Mesendoderm (in vitro differentiated cells): ENCODE measurements at regions not wholly inside any gene's neighbourhood (a gene's known extent, or its start where the extent isn't known, plus 50 kb on each side); places are given as distances from the start of the nearest gene placed in this dataset.

ENCODE experiments used
- DNase-seq: peaks from one replicate; pipeline ENCODE4 v3.0.0; 2013
- H2AK5ac ChIP-seq: 2 replicates; pipeline ENCODE4 v1.6.1; 2013; ENCODE audit warnings: low read length, inconsistent platforms
- H2BK120ac ChIP-seq: 2 replicates; pipeline ENCODE4 v1.6.1; 2013; ENCODE audit warnings: low read depth, mild to moderate bottlenecking, low read length, moderate library complexity, mixed read lengths
- H2BK15ac ChIP-seq: replicated peaks from 2 replicates; pipeline ENCODE4 v1.6.1; 2013; ENCODE audit warnings: low read depth, mild to moderate bottlenecking, moderate library complexity
- H2BK5ac ChIP-seq: 2 replicates; pipeline ENCODE4 v1.6.1; 2013; ENCODE audit warnings: low read length, inconsistent platforms
- H3K18ac ChIP-seq: 2 replicates; pipeline ENCODE4 v1.6.1; 2013; ENCODE audit warnings: mild to moderate bottlenecking, low read length, mixed read lengths
- H3K23ac ChIP-seq: one replicate; pipeline ENCODE4 v1.6.1; 2013; ENCODE audit warnings: low read length
- H3K27ac ChIP-seq: 2 replicates; pipeline ENCODE4 v1.5.1; 2013; ENCODE audit warnings: low read depth, mild to moderate bottlenecking, inconsistent platforms, low read length, moderate library complexity
- H3K27me3 ChIP-seq: 2 replicates; pipeline ENCODE4 v1.6.1; 2013; ENCODE audit warnings: low read length, control low read depth, mild to moderate bottlenecking, inconsistent platforms; ENCODE audit not compliant: insufficient read depth, poor library complexity
- H3K36me3 ChIP-seq: 2 replicates; pipeline ENCODE4 v1.6.1; 2013; ENCODE audit warnings: low read length, inconsistent platforms; ENCODE audit not compliant: control insufficient read depth, insufficient read depth
- H3K4ac ChIP-seq: one replicate; pipeline ENCODE4 v1.6.1; 2013; ENCODE audit warnings: low read depth, mild to moderate bottlenecking, low read length, moderate library complexity
- H3K4me1 ChIP-seq: 2 replicates; pipeline ENCODE4 v1.6.1; 2013; ENCODE audit warnings: low read depth, low read length, inconsistent platforms; ENCODE audit not compliant: control insufficient read depth
- H3K4me2 ChIP-seq: 2 replicates; pipeline ENCODE4 v1.6.1; 2013; ENCODE audit warnings: low read length
- H3K4me3 ChIP-seq: 2 replicates; pipeline ENCODE4 v1.5.1; 2013; ENCODE audit warnings: mild to moderate bottlenecking, low read length
- H3K56ac ChIP-seq: one replicate; pipeline ENCODE4 v1.6.1; 2013; ENCODE audit warnings: low read length
- H3K79me1 ChIP-seq: 2 replicates; pipeline ENCODE4 v1.6.1; 2013; ENCODE audit warnings: low read length, inconsistent platforms
- H3K79me2 ChIP-seq: 2 replicates; pipeline ENCODE4 v1.6.1; 2013; ENCODE audit warnings: mild to moderate bottlenecking, low read length; ENCODE audit not compliant: control insufficient read depth, insufficient read depth
- H3K9ac ChIP-seq: 2 replicates; pipeline ENCODE4 v1.6.1; 2013; ENCODE audit warnings: low read length, inconsistent platforms
- H4K5ac ChIP-seq: one replicate; pipeline ENCODE4 v1.6.1; 2013; ENCODE audit warnings: low read length
- H4K8ac ChIP-seq: one replicate; pipeline ENCODE4 v1.6.1; 2013; ENCODE audit warnings: low read depth, mild to moderate bottlenecking, control low read depth, low read length, moderate library complexity
- WGBS: extraction: QIAGEN DNeasy Blood & Tissue Kit; methylation state at CpG from one replicate; pipeline ENCODE4 v1.1.7; 2013; ENCODE audit warnings: low lambda C conversion rate, missing lambda C conversion rate; ENCODE audit not compliant: insufficient coverage; ENCODE audit errors: extremely low coverage; 5-methylcytosine and 5-hydroxymethylcytosine counted together

- no peak overlapping the region for H3K23ac ChIP-seq
- H4K5ac ChIP-seq: no peak overlapping the region
- H3K27ac ChIP-seq: no peak overlapping the region
- no peaks in the 10 kb centered on the region for H3K4me1 ChIP-seq
- no CpG with 5 or more reads among the region's 2 CpGs for WGBS
- DNase-seq: no peak
- no peak overlapping the region for H3K18ac ChIP-seq
- H3K27me3 ChIP-seq: no peaks in the 10 kb centered on the region
- H3K36me3 ChIP-seq: no peaks in the 10 kb centered on the region
- H3K4ac ChIP-seq: no peak overlapping the region
- no peaks in the 10 kb centered on the region for H3K79me1 ChIP-seq
- H2BK15ac ChIP-seq: no peak overlapping the region
- no peaks in the 10 kb centered on the region for H3K79me2 ChIP-seq
- no peak overlapping the region for H4K8ac ChIP-seq
- no peak overlapping the region for H3K4me2 ChIP-seq
- no peak overlapping the region for H3K9ac ChIP-seq
- no peak overlapping the region for H3K4me3 ChIP-seq
- H3K56ac ChIP-seq: no peak overlapping the region
- H2AK5ac ChIP-seq: no peak overlapping the region
- no peak overlapping the region for H2BK5ac ChIP-seq
- H2BK120ac ChIP-seq: no peak overlapping the region
These were observed 125.5 kb upstream of the PRKD1 start for GRCh38 chr14:30053103-30053502.

- H3K27me3 ChIP-seq: no peaks in the 10 kb centered on the region
- H3K27ac ChIP-seq: no peak overlapping the region
- H3K4ac ChIP-seq: no peak overlapping the region
- H3K4me3 ChIP-seq: no peak overlapping the region
- no peaks in the 10 kb centered on the region for H3K79me2 ChIP-seq
- no peak for DNase-seq
- no peak overlapping the region for H2BK120ac ChIP-seq
- no peak overlapping the region for H4K5ac ChIP-seq
- no peak overlapping the region for H2BK15ac ChIP-seq
- no peak overlapping the region for H3K56ac ChIP-seq
- no peak overlapping the region for H2BK5ac ChIP-seq
- no peak overlapping the region for H3K9ac ChIP-seq
- H3K4me2 ChIP-seq: no peak overlapping the region
- H3K79me1 ChIP-seq: no peaks in the 10 kb centered on the region
- no peak overlapping the region for H4K8ac ChIP-seq
- H3K18ac ChIP-seq: no peak overlapping the region
- H2AK5ac ChIP-seq: no peak overlapping the region
- no peaks in the 10 kb centered on the region for H3K4me1 ChIP-seq
- H3K36me3 ChIP-seq: no peaks in the 10 kb centered on the region
- no peak overlapping the region for H3K23ac ChIP-seq
These were observed 126.6 kb upstream of the PRKD1 start for GRCh38 chr14:30054201-30054600.

- Histone ChIP-seq H3K56ac (no peak overlapping the region), H3K18ac (no peak overlapping the region), H3K27me3 (no peaks in the 10 kb centered on the region), H3K23ac (no peak overlapping the region), H3K4me2 (no peak overlapping the region), H4K5ac (no peak overlapping the region), H2AK5ac (no peak overlapping the region), H2BK120ac (no peak overlapping the region), H3K27ac (no peak overlapping the region), H2BK15ac (no peak overlapping the region), H4K8ac (no peak overlapping the region), H3K9ac (no peak overlapping the region), H3K36me3 (no peaks in the 10 kb centered on the region), H3K4me3 (no peak overlapping the region), H3K4ac (no peak overlapping the region), H3K4me1 (no peaks in the 10 kb centered on the region), H2BK5ac (no peak overlapping the region), H3K79me2 (no peaks in the 10 kb centered on the region), H3K79me1 (no peaks in the 10 kb centered on the region)
- no CpG with 5 or more reads among the region's 1 CpG for WGBS
- no peak for DNase-seq
These were observed 130.8 kb upstream of the PRKD1 start for GRCh38 chr14:30058401-30058800.

- no peak overlapping the region for H3K9ac ChIP-seq
- no peak overlapping the region for H3K56ac ChIP-seq
- H4K5ac ChIP-seq: no peak overlapping the region
- H2AK5ac ChIP-seq: no peak overlapping the region
- no peak overlapping the region for H3K4me2 ChIP-seq
- no peak for DNase-seq
- H3K4ac ChIP-seq: no peak overlapping the region
- no peak overlapping the region for H3K18ac ChIP-seq
- no peaks in the 10 kb centered on the region for H3K36me3 ChIP-seq
- no peak overlapping the region for H2BK5ac ChIP-seq
- H2BK120ac ChIP-seq: no peak overlapping the region
- no peaks in the 10 kb centered on the region for H3K4me1 ChIP-seq
- H3K79me2 ChIP-seq: no peaks in the 10 kb centered on the region
- no peak overlapping the region for H4K8ac ChIP-seq
- no peak overlapping the region for H3K4me3 ChIP-seq
- no peak overlapping the region for H3K27ac ChIP-seq
- no peaks in the 10 kb centered on the region for H3K27me3 ChIP-seq
- no peak overlapping the region for H3K23ac ChIP-seq
- H2BK15ac ChIP-seq: no peak overlapping the region
- no CpG with 5 or more reads among the region's 2 CpGs for WGBS
- no peaks in the 10 kb centered on the region for H3K79me1 ChIP-seq
These were observed 136.1 kb upstream of the PRKD1 start for GRCh38 chr14:30063746-30064145.

GRCh38 chr14:30064454-30064853 is 136.8 kb upstream of the PRKD1 start:
- no peak overlapping the region for H3K4ac ChIP-seq
- no peak overlapping the region for H3K4me2 ChIP-seq
- no peak overlapping the region for H3K9ac ChIP-seq
- no peak overlapping the region for H4K5ac ChIP-seq
- no peaks in the 10 kb centered on the region for H3K4me1 ChIP-seq
- no peak overlapping the region for H2BK120ac ChIP-seq
- no peak overlapping the region for H4K8ac ChIP-seq
- H3K36me3 ChIP-seq: no peaks in the 10 kb centered on the region
- no peaks in the 10 kb centered on the region for H3K79me1 ChIP-seq
- no peak overlapping the region for H2BK15ac ChIP-seq
- no peak for DNase-seq
- no peak overlapping the region for H2BK5ac ChIP-seq
- H2AK5ac ChIP-seq: no peak overlapping the region
- H3K27ac ChIP-seq: no peak overlapping the region
- H3K4me3 ChIP-seq: no peak overlapping the region
- H3K27me3 ChIP-seq: no peaks in the 10 kb centered on the region
- no peak overlapping the region for H3K56ac ChIP-seq
- H3K18ac ChIP-seq: no peak overlapping the region
- no peaks in the 10 kb centered on the region for H3K79me2 ChIP-seq
- no peak overlapping the region for H3K23ac ChIP-seq

GRCh38 chr14:30069536-30069935 is 141.9 kb upstream of the PRKD1 start:
- Histone ChIP-seq H4K5ac (no peak overlapping the region), H4K8ac (no peak overlapping the region), H2BK5ac (no peak overlapping the region), H2BK120ac (no peak overlapping the region), H3K4ac (no peak overlapping the region), H3K18ac (no peak overlapping the region), H3K4me3 (no peak overlapping the region), H3K27me3 (no peaks in the 10 kb centered on the region), H3K4me2 (no peak overlapping the region), H3K36me3 (no peaks in the 10 kb centered on the region), H3K27ac (no peak overlapping the region), H2BK15ac (no peak overlapping the region), H3K79me1 (no peaks in the 10 kb centered on the region), H3K23ac (no peak overlapping the region), H3K79me2 (no peaks in the 10 kb centered on the region), H3K9ac (no peak overlapping the region), H2AK5ac (no peak overlapping the region), H3K4me1 (no peaks in the 10 kb centered on the region), H3K56ac (no peak overlapping the region)
- WGBS: 100% methylated on average over 1 of the region's 1 CpG
- no peak for DNase-seq
